ENCODE measurements at regions not wholly inside any gene's neighbourhood (a gene's known extent, or its start where the extent isn't known, plus 50 kb on each side); places are given as distances from the start of the nearest gene placed in this dataset.
"Not testable (repeated sequence)": the region's sequence is repeated elsewhere in the genome, so short reads cannot be mapped to it uniquely, and the experiment has no call there.

- H3K36me3 ChIP-seq (replicated peaks; ENCODE audit: control insufficient read depth, insufficient read depth, low read length), result no peaks in the 10 kb centered on the region
- no peak overlapping the region for H3K4me3 ChIP-seq (ENCODE audit: insufficient read depth, low read depth, low read length)
- H3K27me3 ChIP-seq (ENCODE audit: control insufficient read depth, insufficient read depth, low read length), result no peaks in the 10 kb centered on the region
- no peak for DNase-seq
Measured at GRCh38 chr20:23299673-23300050, 50.9 kb upstream of the NXT1 start.

- Histone ChIP-seq H3K36me3 (replicated peaks; ENCODE audit: control insufficient read depth, insufficient read depth, low read length) (no peaks in the 10 kb centered on the region), H3K4me3 (ENCODE audit: insufficient read depth, low read depth, low read length) (no peak overlapping the region), H3K27me3 (ENCODE audit: control insufficient read depth, insufficient read depth, low read length) (no peaks in the 10 kb centered on the region)
- no peak for DNase-seq
Measured at GRCh38 chr20:23298926-23299672, 51.5 kb upstream of the NXT1 start.

GRCh38 chr20:23298155-23298554 lies 52.4 kb upstream of the NXT1 start:
- Histone ChIP-seq H3K27me3 (ENCODE audit: control insufficient read depth, insufficient read depth, low read length) (no peaks in the 10 kb centered on the region), H3K36me3 (replicated peaks; ENCODE audit: control insufficient read depth, insufficient read depth, low read length) (no peaks in the 10 kb centered on the region), H3K4me3 (ENCODE audit: insufficient read depth, low read depth, low read length) (no peak overlapping the region)
- no peak for DNase-seq

- no peaks in the 10 kb centered on the region for H3K36me3 ChIP-seq (replicated peaks; ENCODE audit: control insufficient read depth, insufficient read depth, low read length)
- DNase-seq, result no peak
- no peaks in the 10 kb centered on the region for H3K27me3 ChIP-seq (ENCODE audit: control insufficient read depth, insufficient read depth, low read length)
- H3K4me3 ChIP-seq (ENCODE audit: insufficient read depth, low read depth, low read length), result no peak overlapping the region
Measured at GRCh38 chr20:23296841-23297701, 53.5 kb upstream of the NXT1 start.

GRCh38 chr20:23295934-23296333 lies 54.7 kb upstream of the NXT1 start:
- H3K4me3 ChIP-seq (ENCODE audit: insufficient read depth, low read depth, low read length), result no peak overlapping the region
- no peaks in the 10 kb centered on the region for H3K36me3 ChIP-seq (replicated peaks; ENCODE audit: control insufficient read depth, insufficient read depth, low read length)
- DNase-seq, result no peak
- H3K27me3 ChIP-seq (ENCODE audit: control insufficient read depth, insufficient read depth, low read length), result no peaks in the 10 kb centered on the region

- Histone ChIP-seq H3K27me3 (ENCODE audit: control insufficient read depth, insufficient read depth, low read length) (no peaks in the 10 kb centered on the region), H3K36me3 (replicated peaks; ENCODE audit: control insufficient read depth, insufficient read depth, low read length) (no peaks in the 10 kb centered on the region), H3K4me3 (ENCODE audit: insufficient read depth, low read depth, low read length) (no peak overlapping the region)
- no peak for DNase-seq
Measured at GRCh38 chr20:23294671-23295070, 55.9 kb upstream of the NXT1 start.

- no peak overlapping the region for H3K4me3 ChIP-seq (ENCODE audit: insufficient read depth, low read depth, low read length)
- DNase-seq, result no peak
- H3K27me3 ChIP-seq (ENCODE audit: control insufficient read depth, insufficient read depth, low read length), result no peaks in the 10 kb centered on the region
- no peaks in the 10 kb centered on the region for H3K36me3 ChIP-seq (replicated peaks; ENCODE audit: control insufficient read depth, insufficient read depth, low read length)
Measured at GRCh38 chr20:23294166-23294565, 56.4 kb upstream of the NXT1 start.

GRCh38 chr20:23293689-23294088 lies 56.9 kb upstream of the NXT1 start:
- no peaks in the 10 kb centered on the region for H3K36me3 ChIP-seq (replicated peaks; ENCODE audit: control insufficient read depth, insufficient read depth, low read length)
- no peak overlapping the region for H3K4me3 ChIP-seq (ENCODE audit: insufficient read depth, low read depth, low read length)
- DNase-seq, result no peak
- no peaks in the 10 kb centered on the region for H3K27me3 ChIP-seq (ENCODE audit: control insufficient read depth, insufficient read depth, low read length)

- not testable (repeated sequence) for DNase-seq; H3K4me3 ChIP-seq (ENCODE audit: insufficient read depth, low read depth, low read length); H3K27me3 ChIP-seq (ENCODE audit: control insufficient read depth, insufficient read depth, low read length); H3K36me3 ChIP-seq (replicated peaks; ENCODE audit: control insufficient read depth, insufficient read depth, low read length)
Measured at GRCh38 chr20:23292311-23292710, 58.3 kb upstream of the NXT1 start.

GRCh38 chr20:23291575-23292240 lies 58.9 kb upstream of the NXT1 start:
- no peaks in the 10 kb centered on the region for H3K27me3 ChIP-seq (ENCODE audit: control insufficient read depth, insufficient read depth, low read length)
- no peak for DNase-seq
- no peaks in the 10 kb centered on the region for H3K36me3 ChIP-seq (replicated peaks; ENCODE audit: control insufficient read depth, insufficient read depth, low read length)
- no peak overlapping the region for H3K4me3 ChIP-seq (ENCODE audit: insufficient read depth, low read depth, low read length)

GRCh38 chr20:23290761-23291574 lies 59.6 kb upstream of the NXT1 start:
- no peak for DNase-seq
- Histone ChIP-seq H3K4me3 (ENCODE audit: insufficient read depth, low read depth, low read length) (no peak overlapping the region), H3K27me3 (ENCODE audit: control insufficient read depth, insufficient read depth, low read length) (no peaks in the 10 kb centered on the region), H3K36me3 (replicated peaks; ENCODE audit: control insufficient read depth, insufficient read depth, low read length) (no peaks in the 10 kb centered on the region)

- H3K27me3 ChIP-seq (ENCODE audit: control insufficient read depth, insufficient read depth, low read length), result no peaks in the 10 kb centered on the region
- no peak for DNase-seq
- H3K36me3 ChIP-seq (replicated peaks; ENCODE audit: control insufficient read depth, insufficient read depth, low read length), result no peaks in the 10 kb centered on the region
- no peak overlapping the region for H3K4me3 ChIP-seq (ENCODE audit: insufficient read depth, low read depth, low read length)
Measured at GRCh38 chr20:23289724-23290395, 60.7 kb upstream of the NXT1 start.

- H3K27me3 ChIP-seq (ENCODE audit: control insufficient read depth, insufficient read depth, low read length), result no peaks in the 10 kb centered on the region
- H3K4me3 ChIP-seq (ENCODE audit: insufficient read depth, low read depth, low read length), result no peak overlapping the region
- DNase-seq, result no peak
- no peaks in the 10 kb centered on the region for H3K36me3 ChIP-seq (replicated peaks; ENCODE audit: control insufficient read depth, insufficient read depth, low read length)
Measured at GRCh38 chr20:23289249-23289648, 61.3 kb upstream of the NXT1 start.
